GM18508 (cell line): ENCODE measurements at regions not wholly inside any gene's neighbourhood (a gene's known extent, or its start where the extent isn't known, plus 50 kb on each side); places are given as distances from the start of the nearest gene placed in this dataset.
"Not testable (repeated sequence)": the region's sequence is repeated elsewhere in the genome, so short reads cannot be mapped to it uniquely, and the experiment has no call there.

Experiments
- ATAC-seq: cut with Tn5 transposase; IDR thresholded peaks from one replicate; pipeline ENCODE4 v1.9.1; 2021; ENCODE audit warnings: moderate number of reproducible peaks; ENCODE audit not compliant: insufficient read depth, unreplicated experiment

GRCh38 chr4:77358315-77358928, 201.4 kb downstream of the CCNG2 start:
- ATAC-seq: no peak

- no peak for ATAC-seq
Measured at GRCh38 chr4:77360451-77360850, 203.4 kb downstream of the CCNG2 start.

GRCh38 chr4:77366876-77367275, 209.9 kb downstream of the CCNG2 start:
- not testable (repeated sequence) for ATAC-seq

GRCh38 chr4:77367638-77368037, 210.6 kb downstream of the CCNG2 start:
- ATAC-seq: no peak

- ATAC-seq: no peak
Measured at GRCh38 chr4:77372375-77372774, 215.4 kb downstream of the CCNG2 start.

- no peak for ATAC-seq
Measured at GRCh38 chr4:77375866-77376607, 219.0 kb downstream of the CCNG2 start.

- ATAC-seq: no peak
Measured at GRCh38 chr4:77376788-77377460, 219.9 kb downstream of the CCNG2 start.

GRCh38 chr4:77384094-77384493, 221.5 kb upstream of the CXCL13 start:
- ATAC-seq: no peak

GRCh38 chr4:77385124-77385969, 220.3 kb upstream of the CXCL13 start:
- no peak for ATAC-seq

GRCh38 chr4:77393996-77394395, 211.6 kb upstream of the CXCL13 start:
- ATAC-seq: no peak

- no peak for ATAC-seq
Measured at GRCh38 chr4:77395481-77395880, 210.1 kb upstream of the CXCL13 start.

- no peak for ATAC-seq
Measured at GRCh38 chr4:77398256-77398655, 207.4 kb upstream of the CXCL13 start.

GRCh38 chr4:77399831-77400230, 205.8 kb upstream of the CXCL13 start:
- ATAC-seq: no peak

- ATAC-seq: no peak
Measured at GRCh38 chr4:77413766-77414165, 191.9 kb upstream of the CXCL13 start.

GRCh38 chr4:77415689-77416088, 189.9 kb upstream of the CXCL13 start:
- ATAC-seq: no peak

GRCh38 chr4:77418333-77418732, 187.3 kb upstream of the CXCL13 start:
- ATAC-seq: no peak

GRCh38 chr4:77430847-77431246, 174.8 kb upstream of the CXCL13 start:
- no peak for ATAC-seq

- ATAC-seq: no peak
Measured at GRCh38 chr4:77431546-77431945, 174.1 kb upstream of the CXCL13 start.

- no peak for ATAC-seq
Measured at GRCh38 chr4:77432717-77433417, 172.8 kb upstream of the CXCL13 start.

- no peak for ATAC-seq
Measured at GRCh38 chr4:77433418-77433733, 172.2 kb upstream of the CXCL13 start.
